H1 (cell line): ENCODE measurements at regions not wholly inside any gene's neighbourhood (a gene's known extent, or its start where the extent isn't known, plus 50 kb on each side); places are given as distances from the start of the nearest gene placed in this dataset.

ENCODE experiments used
- CTCF ChIA-PET: fragments of 300-600 bp; sonication (Branson Sonifier 250); formaldehyde crosslinking; loops from one replicate; lab custom pipeline; 2021; ENCODE audit not compliant: partially characterized antibody; lab: Charles Lee
- POLR2A ChIA-PET: fragments of 300-600 bp; sonication (Branson Sonifier 250); formaldehyde crosslinking; loops from one replicate; lab custom pipeline; 2021; ENCODE audit warnings: inconsistent platforms; ENCODE audit not compliant: partially characterized antibody; lab: Charles Lee
- DNase-seq, 2 experiments: peaks; one replicate each; pipeline versions ENCODE4 v3.0.0 to v3.0.0-alpha.2; 2010 to 2022; ENCODE audit warnings: low spot score in 2 of 2, low read depth in 1 of 2, mixed read lengths in 1 of 2
- FAIRE-seq: peaks from 2 replicates; lab custom pipeline; 2011; peaks lifted over from hg19 to GRCh38; lab: Jason Lieb, UNC
- H2AFZ ChIP-seq: 2 replicates; pipeline ENCODE4 v1.8.1; 2012; ENCODE audit warnings: low read length, inconsistent platforms
- H2AK5ac ChIP-seq: 2 replicates; pipeline ENCODE4 v1.6.1; 2013; ENCODE audit warnings: low read depth, low read length
- H2BK120ac ChIP-seq: replicated peaks from 2 replicates; pipeline ENCODE3; 2013; ENCODE audit warnings: low read depth, low read length, inconsistent platforms
- H2BK12ac ChIP-seq: 2 replicates; pipeline ENCODE4 v1.6.1; 2013; ENCODE audit warnings: low read depth, low read length
- H2BK15ac ChIP-seq: 2 replicates; pipeline ENCODE4 v1.6.1; 2013; ENCODE audit warnings: low read length
- H2BK20ac ChIP-seq: 2 replicates; pipeline ENCODE4 v1.6.1; 2013; ENCODE audit warnings: low read length
- H2BK5ac ChIP-seq: 2 replicates; pipeline ENCODE4 v1.6.1; 2013; ENCODE audit warnings: low read depth, low read length
- H3K14ac ChIP-seq: 2 replicates; pipeline ENCODE4 v1.6.1; 2013; ENCODE audit warnings: inconsistent platforms; ENCODE audit not compliant: insufficient read length
- H3K18ac ChIP-seq: 2 replicates; pipeline ENCODE4 v1.6.1; 2013; ENCODE audit warnings: low read length; ENCODE audit errors: extremely low read depth
- H3K23ac ChIP-seq: 2 replicates; pipeline ENCODE4 v1.6.1; 2013; ENCODE audit warnings: inconsistent platforms; ENCODE audit not compliant: insufficient read length
- H3K23me2 ChIP-seq: 2 replicates; pipeline ENCODE4 v1.6.1; 2013; ENCODE audit warnings: low read depth, low read length
- H3K27ac ChIP-seq: 2 replicates; pipeline ENCODE4 v1.6.1; 2011; ENCODE audit warnings: low read depth, low read length, inconsistent platforms
- H3K27me3 ChIP-seq, 4 experiments: replicated peaks in 1 of 4; 1 replicate in 1 of 4; 2 replicates in 3 of 4; pipeline versions ENCODE4 v1.6.1 to v1.8.1; 2011 to 2013; ENCODE audit warnings: low read length in 3 of 4, mild to moderate bottlenecking in 3 of 4, inconsistent platforms in 2 of 4, mixed read lengths in 2 of 4, moderate library complexity in 1 of 4; ENCODE audit not compliant: control insufficient read depth in 3 of 4, insufficient read depth in 3 of 4; ENCODE audit errors: extremely low read depth in 1 of 4
- H3K36me3 ChIP-seq, 4 experiments: 2 replicates each; pipeline versions ENCODE4 v1.6.1 to v1.8.1; 2011 to 2013; ENCODE audit warnings: mild to moderate bottlenecking in 4 of 4, low read length in 3 of 4, moderate library complexity in 2 of 4, control low read depth in 1 of 4, inconsistent platforms in 1 of 4; ENCODE audit not compliant: insufficient read depth in 4 of 4, control insufficient read depth in 2 of 4
- H3K4ac ChIP-seq: replicated peaks from 2 replicates; pipeline ENCODE3; 2013; ENCODE audit warnings: low read length, low read depth, mixed read lengths, inconsistent platforms; ENCODE audit not compliant: insufficient read length
- H3K4me1 ChIP-seq, 4 experiments: replicated peaks in 1 of 4; 1 replicate in 1 of 4; 2 replicates in 3 of 4; pipeline versions ENCODE4 v1.6.1 to v1.8.1; 2011 to 2013; ENCODE audit warnings: low read length in 3 of 4, inconsistent platforms in 2 of 4, mixed read lengths in 1 of 4; ENCODE audit not compliant: insufficient read depth in 4 of 4, control insufficient read depth in 3 of 4
- H3K4me2 ChIP-seq, 2 experiments: 2 replicates each; pipeline versions ENCODE4 v1.6.1 to v1.8.1; 2011 to 2013; ENCODE audit warnings: low read depth in 2 of 2, low read length in 2 of 2, control low read depth in 1 of 2, inconsistent platforms in 1 of 2, mild to moderate bottlenecking in 1 of 2; ENCODE audit not compliant: insufficient read depth in 1 of 2
- H3K4me3 ChIP-seq, 4 experiments: fragments of 200-600, 300-600 bp in 1 of 4; sonication (generic), shearing (Covaris generic), sonication (Bioruptor Twin) in 1 of 4; 2 replicates each; pipeline versions ENCODE4 v1.5.1 to v1.8.1; 2011 to 2016; ENCODE audit warnings: low read length in 4 of 4, low read depth in 3 of 4, control low read depth in 2 of 4, inconsistent platforms in 2 of 4, mild to moderate bottlenecking in 2 of 4, mixed read lengths in 1 of 4, moderate library complexity in 1 of 4; ENCODE audit not compliant: insufficient read depth in 2 of 4; ENCODE audit errors: extremely low read depth in 1 of 4
- H3K56ac ChIP-seq: replicated peaks from 2 replicates; pipeline ENCODE3; 2013; ENCODE audit warnings: low read depth, mild to moderate bottlenecking, mixed read lengths, low read length, inconsistent platforms; ENCODE audit not compliant: insufficient read length
- H3K79me1 ChIP-seq: 2 replicates; pipeline ENCODE4 v1.6.1; 2013; ENCODE audit warnings: low read depth, low read length, control low read depth
- H3K79me2 ChIP-seq, 2 experiments: 2 replicates each; pipeline versions ENCODE4 v1.6.1 to v1.8.1; 2012 to 2013; ENCODE audit warnings: low read length in 2 of 2, mild to moderate bottlenecking in 2 of 2, inconsistent platforms in 1 of 2; ENCODE audit not compliant: insufficient read depth in 2 of 2, control insufficient read depth in 1 of 2
- H3K9ac ChIP-seq, 4 experiments: replicated peaks in 1 of 4; 1 replicate in 1 of 4; 2 replicates in 3 of 4; pipeline versions ENCODE4 v1.6.1 to v1.8.1; 2011 to 2013; ENCODE audit warnings: low read depth in 3 of 4, low read length in 3 of 4, control low read depth in 2 of 4, mild to moderate bottlenecking in 2 of 4, moderate library complexity in 2 of 4, inconsistent platforms in 1 of 4; ENCODE audit errors: extremely low read depth in 1 of 4
- H3K9me3 ChIP-seq, 2 experiments: 2 replicates each; pipeline versions ENCODE4 v1.6.1 to v1.8.1; 2012 to 2013; ENCODE audit warnings: mild to moderate bottlenecking in 2 of 2, moderate library complexity in 2 of 2, control low read depth in 1 of 2, inconsistent platforms in 1 of 2, low read depth in 1 of 2, low read length in 1 of 2, mixed read lengths in 1 of 2; ENCODE audit not compliant: insufficient read depth in 2 of 2
- H4K20me1 ChIP-seq, 2 experiments: replicated peaks in 1 of 2; 2 replicates each; pipeline versions ENCODE3 to v1.8.1; 2011 to 2013; ENCODE audit warnings: inconsistent platforms in 2 of 2, low read length in 2 of 2, mild to moderate bottlenecking in 1 of 2; ENCODE audit not compliant: insufficient read depth in 2 of 2, control insufficient read depth in 1 of 2
- H4K5ac ChIP-seq: 2 replicates; pipeline ENCODE4 v1.6.1; 2013; ENCODE audit warnings: low read length, low read depth, mixed read lengths, inconsistent platforms; ENCODE audit not compliant: insufficient read length
- H4K8ac ChIP-seq: 2 replicates; pipeline ENCODE4 v1.8.0; 2013; ENCODE audit warnings: mild to moderate bottlenecking, moderate library complexity, low read length, inconsistent platforms; ENCODE audit not compliant: insufficient read depth; ENCODE audit errors: extremely low read depth
- H4K91ac ChIP-seq: replicated peaks from 2 replicates; pipeline ENCODE3; 2013; ENCODE audit warnings: low read length, mixed read lengths, inconsistent platforms; ENCODE audit not compliant: insufficient read length
- CREB1 ChIP-seq: IDR thresholded peaks from 2 replicates; pipeline ENCODE4 v1.6.1; 2012; ENCODE audit warnings: inconsistent platforms
- EP300 ChIP-seq, 2 experiments: IDR thresholded peaks; 1 replicate in 1 of 2; 2 replicates in 1 of 2; pipeline ENCODE4 v1.6.1; 2011 to 2012; ENCODE audit warnings: low read depth in 2 of 2, low read length in 2 of 2, mild to moderate bottlenecking in 2 of 2, borderline replicate concordance in 1 of 2, inconsistent platforms in 1 of 2, moderate library complexity in 1 of 2
- FOSL1 ChIP-seq: IDR thresholded peaks from 2 replicates; pipeline ENCODE4 v1.6.1; 2011; ENCODE audit warnings: mild to moderate bottlenecking, low read depth, low read length, moderate library complexity; ENCODE audit not compliant: insufficient read depth
- SP2 ChIP-seq: IDR thresholded peaks from 2 replicates; pipeline ENCODE4 v1.6.1; 2012; ENCODE audit warnings: mild to moderate bottlenecking, low read length, inconsistent platforms
- TAF1 ChIP-seq: IDR thresholded peaks from 2 replicates; pipeline ENCODE4 v1.6.1; 2011; ENCODE audit warnings: mild to moderate bottlenecking, low read depth, low read length
- WGBS, 2 experiments: shearing (Covaris generic) in 1 of 2; methylation state at CpG; one replicate each; pipeline versions ENCODE4 v1.1.6 to v1.1.7; 2013 to 2015; ENCODE audit warnings: low lambda C conversion rate in 2 of 2, mixed read lengths in 2 of 2, inconsistent platforms in 1 of 2, low coverage in 1 of 2, missing lambda C conversion rate in 1 of 2; ENCODE audit not compliant: insufficient replicate concordance in 2 of 2, insufficient coverage in 1 of 2, insufficient read length in 1 of 2; ENCODE audit errors: extremely low coverage in 1 of 2, missing lambda C conversion rate in 1 of 2; 5-methylcytosine and 5-hydroxymethylcytosine counted together

DNA sequence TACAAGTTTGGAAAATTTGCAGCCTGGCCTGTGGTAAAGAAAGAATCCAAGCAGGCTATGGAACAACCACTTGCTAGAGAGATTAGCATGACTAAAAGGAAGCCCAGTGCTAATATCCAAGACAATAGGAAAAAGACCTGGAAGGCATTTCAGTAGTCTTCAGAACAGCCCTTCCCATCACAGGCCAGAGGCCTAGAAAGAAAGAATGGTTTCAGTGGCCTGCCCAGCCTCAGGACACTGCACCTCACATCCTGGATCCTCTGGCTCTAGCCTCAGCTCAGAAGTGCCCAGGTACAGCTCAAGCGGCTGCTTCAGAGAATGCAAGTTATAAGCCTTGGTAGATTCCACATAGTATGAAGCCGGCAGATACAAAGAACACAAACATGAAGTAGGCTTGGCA is 449.8 kb upstream of the AR start:
- Histone ChIP-seq H3K23ac (no peak overlapping the region), H3K14ac (no peak overlapping the region), H3K27ac (no peak overlapping the region), H3K4me1 (0 out of 7 replicates have a peak, but pooled peaks cover 0 to 2% (median 0%) of the 10 kb centered on the region in 4 experiments), H3K36me3 (no peaks in the 10 kb centered on the region), H3K9me3 (no peaks in the 10 kb centered on the region), H3K4me3 (no peak overlapping the region; a peak in 1 of 8 replicates), H2AK5ac (no peak overlapping the region), H3K9ac (no peak overlapping the region), H4K5ac (no peak overlapping the region), H2BK15ac (no peak overlapping the region), H3K18ac (no peak overlapping the region), H2BK20ac (peak overlapping the region; percentile 86; the same call in 1 of the 2 replicates), H4K20me1 (no peaks in the 10 kb centered on the region), H3K4me2 (peak overlapping the region; percentile 17 to 21; a peak in 2 of 4 replicates), H3K23me2 (no peaks in the 10 kb centered on the region), H2BK120ac (no peak overlapping the region), H2AFZ (0 out of 2 replicates have a peak overlapping the region, but pooled peaks have one; percentile 32), H3K56ac (no peak overlapping the region), H3K79me2 (no peaks in the 10 kb centered on the region), H3K27me3 (no peaks in the 10 kb centered on the region), H3K79me1 (no peaks in the 10 kb centered on the region), H3K4ac (no peak overlapping the region), H2BK5ac (peak overlapping the region; percentile 88; the same call in 1 of the 2 replicates), H4K91ac (peak overlapping the region; percentile 54), H2BK12ac (0 out of 2 replicates have a peak overlapping the region, but pooled peaks have one; percentile 87), H4K8ac (peak overlapping the region; percentile 51; the same call in 1 of the 2 replicates)
- 79% methylated on average over 2 of the region's 2 CpGs; no CpG with 5 or more reads in 1 of the 2 experiments for WGBS, 2 experiments
- CTCF ChIA-PET: no interaction called here
- DNase-seq (peak; percentile 10 to 37), FAIRE-seq (peak; percentile 87)
- POLR2A ChIA-PET: no interaction called here
- 0 out of 3 replicates have a peak, but pooled peaks of 1 of the 2 experiments have one; percentile 11 for TF ChIP-seq EP300 (IDR thresholded peaks at IDR 0.05; ENCODE audit: borderline replicate concordance in 1 of 2, low read depth in 2 of 2, low read length in 2 of 2)
- TF ChIP-seq FOSL1: no peak
- 0 out of 2 replicates have a peak, but pooled peaks have one; percentile 34 for TF ChIP-seq TAF1
- no peak for TF ChIP-seq SP2
- no peak for TF ChIP-seq CREB1
